Ammon's horn (tissue), 1 donor: ENCODE measurements at regions not wholly inside any gene's neighbourhood (a gene's known extent, or its start where the extent isn't known, plus 50 kb on each side); places are given as distances from the start of the nearest gene placed in this dataset.

Experiments
- DNase-seq: peaks from one replicate; pipeline ENCODE4 v3.0.0-alpha.2; 2016; ENCODE audit warnings: low spot score

GRCh38 chr1:57633881-57634280 lies 210.0 kb upstream of the DAB1 start:
- DNase-seq: no peak

- no peak for DNase-seq
Measured at GRCh38 chr1:57633056-57633455, 209.2 kb upstream of the DAB1 start.

DNA sequence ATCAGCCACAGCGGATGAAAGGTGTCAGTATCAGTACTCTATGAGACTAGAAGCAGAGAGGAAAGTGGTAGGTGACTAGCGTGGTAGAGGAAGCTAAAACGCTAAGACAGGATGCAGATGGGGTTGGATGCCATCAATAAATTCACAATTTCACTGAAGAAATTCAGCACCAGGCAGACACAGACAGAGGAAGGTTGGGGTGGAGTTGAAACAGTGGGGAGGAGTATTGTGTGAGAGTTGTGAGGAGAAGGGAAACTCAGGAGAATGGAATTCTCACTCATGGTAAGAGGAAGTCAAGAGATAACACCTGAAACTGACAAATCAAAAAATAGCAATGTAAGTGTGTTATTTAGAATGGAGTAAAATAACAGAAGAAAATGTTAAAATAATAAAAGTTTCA lies 208.5 kb upstream of the DAB1 start:
- DNase-seq: no peak

GRCh38 chr1:57627612-57628011 lies 203.8 kb upstream of the DAB1 start:
- DNase-seq: no peak

DNA sequence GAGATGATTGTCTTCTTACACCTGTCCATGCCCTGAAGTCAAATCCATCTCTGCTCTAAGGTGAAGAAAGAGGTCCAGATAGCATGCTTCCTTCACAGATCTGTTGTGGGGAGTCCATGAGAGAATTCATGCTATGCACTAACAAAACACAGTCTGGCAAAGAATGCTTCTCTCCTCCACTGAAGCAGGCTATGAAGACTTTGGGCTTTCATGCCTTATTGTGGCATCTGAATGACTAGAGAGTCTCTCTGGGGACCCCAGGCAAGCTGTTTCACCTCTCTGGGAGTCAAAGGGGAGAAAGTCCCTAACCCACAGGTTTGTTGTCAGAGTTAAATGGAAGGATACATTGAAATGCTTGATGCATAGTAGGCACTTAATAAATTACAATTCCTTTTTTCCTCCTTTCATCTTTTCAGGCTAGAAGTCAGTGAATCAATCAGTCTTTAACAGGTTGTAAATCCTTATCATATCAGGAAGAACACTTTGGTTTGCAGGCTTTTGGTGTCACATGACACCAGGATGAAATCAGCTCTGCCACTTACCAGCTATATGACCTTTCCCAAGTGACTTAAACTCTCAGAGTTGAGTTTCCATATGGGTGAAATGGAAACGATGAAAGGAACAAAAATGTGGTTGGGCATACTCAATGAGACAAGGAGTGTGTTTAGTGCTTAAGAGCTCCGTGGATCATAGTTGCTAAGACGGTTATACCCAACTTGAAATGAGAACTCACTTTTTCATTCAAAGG lies 200.1 kb upstream of the DAB1 start:
- DNase-seq: no peak

DNA sequence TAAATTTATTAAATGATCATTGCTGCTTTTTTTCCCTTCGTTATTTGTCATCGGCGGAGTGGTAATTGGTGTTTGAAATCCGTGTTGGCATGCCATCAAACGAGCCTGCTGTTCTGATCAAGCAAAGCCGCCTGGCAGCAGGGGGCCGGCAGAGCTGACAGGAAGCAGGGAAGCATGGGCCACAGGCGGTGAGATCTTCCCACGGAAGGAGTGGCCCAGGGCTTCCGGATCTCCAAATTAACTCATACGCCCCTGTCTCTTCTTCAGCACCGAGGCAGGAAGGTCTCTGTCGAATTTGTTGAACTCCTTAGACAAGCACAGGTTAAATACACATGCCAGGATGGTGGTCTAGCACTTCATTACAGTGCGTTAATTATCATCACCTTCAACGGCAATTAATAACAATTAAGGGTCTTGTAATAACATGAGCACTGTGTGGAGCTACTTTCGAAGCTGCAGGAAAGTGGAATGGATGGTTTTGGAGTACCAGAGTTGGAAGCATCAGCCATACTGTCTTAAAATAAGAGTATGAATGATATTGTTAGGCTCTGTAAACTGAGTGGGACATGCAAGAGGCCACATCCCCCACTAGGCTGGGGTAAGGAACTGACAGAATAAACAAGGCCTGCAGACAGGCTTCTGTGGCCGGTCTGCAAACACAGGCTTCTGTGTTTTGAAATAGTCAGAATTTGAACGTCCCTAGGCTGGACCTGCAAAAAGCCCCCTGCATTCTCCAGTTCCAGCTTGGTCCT lies 199.4 kb upstream of the DAB1 start:
- DNase-seq: peak; percentile 67

DNA sequence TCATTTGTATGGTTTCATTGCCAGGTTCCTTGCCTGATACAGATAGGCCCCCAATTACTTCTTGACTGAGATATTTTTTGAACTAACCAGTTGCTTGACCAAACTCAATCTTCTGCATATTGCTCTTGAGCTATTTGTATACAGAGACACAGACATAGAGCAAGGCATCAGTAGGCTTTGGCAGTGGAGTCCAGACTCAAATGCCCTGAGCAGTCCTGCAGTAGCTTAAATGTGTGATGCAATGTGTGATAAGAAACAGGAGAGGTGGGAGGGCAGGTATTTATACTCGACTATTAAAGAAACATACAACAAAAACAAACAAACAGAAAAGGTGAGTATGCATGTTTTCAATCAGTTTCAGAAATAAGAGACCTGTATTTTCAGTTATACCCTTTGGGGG lies 197.9 kb upstream of the DAB1 start:
- DNase-seq: no peak

DNA sequence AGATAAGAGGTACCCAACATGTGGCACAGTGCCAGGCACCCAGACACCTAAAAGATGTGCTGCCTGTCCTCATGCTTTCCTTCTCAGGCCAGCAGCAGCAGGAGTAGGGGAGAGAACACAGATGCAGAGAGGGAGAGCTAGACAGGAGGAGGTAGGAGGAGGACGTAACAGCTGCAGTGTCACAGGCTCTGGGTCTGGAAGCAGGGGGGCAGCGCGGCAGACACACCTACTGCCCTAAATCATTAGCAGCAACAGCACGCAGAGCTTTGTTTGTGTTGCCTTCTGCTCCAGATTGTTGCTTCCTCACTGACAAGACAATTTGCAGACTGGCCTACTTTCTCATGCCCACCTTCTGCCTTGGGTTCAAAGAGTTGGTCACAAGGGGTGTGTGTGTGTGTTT lies 196.7 kb upstream of the DAB1 start:
- peak; percentile 10 for DNase-seq

- DNase-seq: no peak
Measured at GRCh38 chr1:57616921-57617320, 193.1 kb upstream of the DAB1 start.

DNA sequence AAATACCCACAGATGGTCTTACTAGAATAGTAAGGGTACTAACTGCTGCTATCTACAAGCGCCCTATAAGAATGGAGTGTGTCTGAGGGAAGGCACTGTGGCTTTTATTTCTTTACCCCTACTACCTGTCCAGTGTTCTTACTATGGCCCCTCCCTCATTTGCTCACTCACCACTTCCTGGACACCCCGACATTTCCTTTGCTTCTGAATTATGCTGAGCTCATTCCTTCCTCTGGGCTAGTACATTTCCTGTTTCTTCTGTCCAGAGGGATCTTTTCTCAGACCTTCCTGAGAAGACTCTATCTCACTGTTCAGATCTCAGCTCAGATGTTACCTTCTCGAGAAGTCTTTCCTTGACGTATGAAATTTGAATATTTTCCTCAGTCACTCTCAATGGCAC lies 192.1 kb upstream of the DAB1 start:
- DNase-seq: no peak

DNA sequence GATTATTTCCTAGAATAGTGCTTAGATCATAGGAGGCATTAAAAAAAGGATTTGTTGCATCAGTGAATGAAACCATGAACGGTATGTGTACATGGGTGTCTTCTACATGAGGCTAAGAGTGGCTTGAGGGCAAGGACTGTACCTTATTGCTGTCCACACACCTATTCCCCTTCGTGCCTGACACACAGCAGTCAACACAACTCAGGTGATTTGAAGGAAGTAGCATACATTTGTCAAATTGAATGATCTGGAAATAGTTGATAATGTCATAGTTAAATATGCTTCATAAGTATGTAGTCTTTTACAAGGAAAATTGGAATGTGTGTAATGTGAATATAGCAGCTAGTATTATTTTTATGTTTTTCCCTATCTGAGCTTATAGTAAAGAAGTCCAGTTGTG lies 189.0 kb upstream of the DAB1 start:
- DNase-seq: no peak

DNA sequence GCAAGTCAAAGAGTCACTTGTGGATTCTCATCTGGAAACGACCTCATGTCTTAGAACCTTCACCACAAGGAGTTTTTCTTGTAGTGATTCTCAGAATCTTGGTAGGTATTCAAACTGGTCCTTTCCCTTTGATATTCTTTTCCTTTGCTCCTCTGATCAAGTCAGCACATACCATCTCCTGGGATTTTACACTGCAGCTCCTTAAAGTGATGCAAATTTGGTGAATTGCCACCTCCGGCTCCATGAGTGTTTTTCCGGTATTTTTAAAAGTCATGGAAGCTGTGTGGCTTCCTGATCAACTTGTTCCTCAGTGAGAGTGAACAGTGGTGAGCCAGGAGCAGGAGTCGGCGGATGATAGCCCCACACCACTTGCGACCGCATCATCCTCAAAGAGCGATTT lies 182.1 kb upstream of the DAB1 start:
- DNase-seq: no peak

GRCh38 chr1:57603696-57604095 lies 179.8 kb upstream of the DAB1 start:
- no peak for DNase-seq

- DNase-seq: no peak
Measured at GRCh38 chr1:57600424-57600823, 176.6 kb upstream of the DAB1 start.

- DNase-seq: peak; percentile 16
Measured at GRCh38 chr1:57599236-57599994, 175.6 kb upstream of the DAB1 start.

GRCh38 chr1:57597036-57597435 lies 173.2 kb upstream of the DAB1 start:
- no peak for DNase-seq

GRCh38 chr1:57594002-57594401 lies 170.1 kb upstream of the DAB1 start:
- no peak for DNase-seq

DNA sequence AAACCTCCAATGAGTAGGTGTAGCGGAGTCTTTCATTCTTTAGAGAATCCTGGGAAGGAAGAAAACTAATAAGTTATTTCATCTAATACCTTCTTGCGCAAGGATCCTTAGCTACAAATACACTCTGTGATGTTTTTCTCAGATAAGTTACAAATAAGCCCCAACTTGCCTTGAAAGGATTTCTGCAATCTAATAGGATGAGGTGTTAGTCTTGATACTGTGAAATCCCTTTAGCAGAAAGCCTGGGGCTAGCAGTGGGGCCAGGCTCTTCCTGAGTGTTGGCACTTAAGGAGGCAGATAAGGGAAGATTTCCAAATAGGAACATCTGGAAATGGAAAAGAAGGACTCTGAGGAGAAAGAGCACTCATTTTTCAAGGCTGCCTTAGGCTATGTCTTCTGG lies 168.0 kb upstream of the DAB1 start:
- DNase-seq: no peak

DNA sequence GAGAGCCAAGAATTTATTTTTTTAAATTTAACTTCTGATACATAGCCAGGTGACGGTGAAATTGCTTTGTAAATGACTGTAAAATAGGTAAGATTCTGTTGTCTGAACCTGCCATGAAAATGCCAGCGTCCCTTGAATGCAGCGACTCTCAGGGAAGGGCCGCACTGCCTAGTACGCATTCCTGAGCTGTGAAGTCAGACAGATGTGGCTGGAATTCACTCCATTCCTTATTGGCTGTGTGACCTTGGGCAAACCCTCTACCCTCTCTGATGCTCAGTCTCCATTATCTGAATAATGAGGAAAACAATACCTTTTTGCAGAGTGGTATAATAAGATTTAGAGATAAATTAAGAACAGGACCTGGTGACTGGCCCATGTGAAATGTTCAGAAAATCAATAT lies 167.1 kb upstream of the DAB1 start:
- no peak for DNase-seq

GRCh38 chr1:57586842-57587241 lies 163.0 kb upstream of the DAB1 start:
- DNase-seq: no peak

- DNase-seq: no peak
Measured at GRCh38 chr1:57578680-57579079, 154.8 kb upstream of the DAB1 start.

- DNase-seq: no peak
Measured at GRCh38 chr1:57578099-57578498, 154.2 kb upstream of the DAB1 start.

DNA sequence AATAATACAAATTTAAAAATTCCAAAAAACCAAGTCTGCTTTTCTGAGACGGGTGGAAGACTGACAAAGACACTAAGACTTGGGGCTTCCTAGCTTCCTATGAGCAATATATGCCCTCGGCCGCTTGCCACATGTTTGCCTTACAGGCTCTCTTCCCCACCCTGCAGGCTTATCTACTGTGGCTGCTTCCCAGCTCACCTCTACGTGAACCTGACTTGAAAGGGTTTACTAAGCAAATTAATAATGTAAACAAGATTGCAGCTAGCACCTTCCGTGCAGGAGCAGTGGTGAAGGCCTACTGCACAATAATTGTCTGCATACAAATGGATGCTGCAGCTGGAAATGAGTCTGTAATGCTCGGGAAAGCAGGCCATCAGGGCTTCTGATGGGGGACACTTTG lies 152.9 kb upstream of the DAB1 start:
- DNase-seq: no peak
